MM.1S (cell line): ENCODE measurements at regions not wholly inside any gene's neighbourhood (a gene's known extent, or its start where the extent isn't known, plus 50 kb on each side); places are given as distances from the start of the nearest gene placed in this dataset.

Experiments
- DNase-seq: peaks from one replicate; pipeline ENCODE4 v3.0.0-alpha.2; 2015
- H2AFZ ChIP-seq: fragments of 300-600 bp; sonication (generic); 2 replicates; pipeline ENCODE4 v1.6.0; 2016; ENCODE audit warnings: antibody characterized with exemption, low read length
- H3F3A ChIP-seq: fragments of 300-600 bp; sonication (generic); 2 replicates; pipeline ENCODE4 v1.6.1; 2016; ENCODE audit warnings: mild to moderate bottlenecking, antibody characterized with exemption, low read length, moderate library complexity, mixed read lengths; ENCODE audit not compliant: insufficient read depth
- H3K27ac ChIP-seq: fragments of 300-600 bp; sonication (generic); 2 replicates; pipeline ENCODE4 v1.5.1; 2016; ENCODE audit warnings: mild to moderate bottlenecking, low read length
- H3K27me3 ChIP-seq: fragments of 300-600 bp; sonication (generic); replicated peaks from 2 replicates; pipeline ENCODE4 v1.6.0; 2016; ENCODE audit warnings: low read length; ENCODE audit not compliant: insufficient read depth
- H3K36me3 ChIP-seq: fragments of 300-600 bp; sonication (generic); replicated peaks from 2 replicates; pipeline ENCODE4 v1.6.1; 2016; ENCODE audit warnings: mild to moderate bottlenecking, low read length, mixed read lengths; ENCODE audit not compliant: insufficient read depth
- H3K4me1 ChIP-seq: fragments of 300-600 bp; sonication (generic); 2 replicates; pipeline ENCODE4 v1.6.1; 2016; ENCODE audit warnings: low read length, mixed read lengths
- H3K4me2 ChIP-seq: fragments of 300-600 bp; sonication (generic); 2 replicates; pipeline ENCODE4 v1.6.0; 2016; ENCODE audit warnings: low read depth, low read length
- H3K4me3 ChIP-seq: fragments of 300-600 bp; sonication (generic); 2 replicates; pipeline ENCODE4 v1.5.1; 2016; ENCODE audit warnings: low read length, mixed read lengths
- H3K79me2 ChIP-seq: fragments of 300-600 bp; sonication (generic); 2 replicates; pipeline ENCODE4 v1.6.1; 2016; ENCODE audit warnings: mixed run types, low read length, mixed read lengths
- H3K9ac ChIP-seq: fragments of 300-600 bp; sonication (generic); 2 replicates; pipeline ENCODE4 v1.6.1; 2016; ENCODE audit warnings: low read length, mixed read lengths
- H3K9me2 ChIP-seq: fragments of 300-600 bp; sonication (generic); replicated peaks from 2 replicates; pipeline ENCODE4 v1.6.1; 2016; ENCODE audit warnings: mild to moderate bottlenecking, low read length, mixed read lengths; ENCODE audit not compliant: insufficient read depth
- H3K9me3 ChIP-seq: fragments of 300-600 bp; sonication (generic); replicated peaks from 2 replicates; pipeline ENCODE4 v1.6.1; 2016; ENCODE audit warnings: mild to moderate bottlenecking, low read length, mixed read lengths; ENCODE audit not compliant: insufficient read depth
- H4K20me1 ChIP-seq: fragments of 300-600 bp; sonication (generic); 2 replicates; pipeline ENCODE4 v1.6.1; 2016; ENCODE audit warnings: mild to moderate bottlenecking, low read length, moderate library complexity, mixed read lengths; ENCODE audit not compliant: insufficient read depth
- CTCF ChIP-seq: fragments of 300-600 bp; sonication (generic); IDR thresholded peaks from 2 replicates; pipeline ENCODE4 v1.5.1; 2016; ENCODE audit warnings: antibody characterized with exemption, low read length, mixed read lengths
- EZH2 ChIP-seq: fragments of 300-600 bp; sonication (generic); optimal IDR thresholded peaks from 2 replicates; pipeline ENCODE3; 2017; ENCODE audit warnings: low read depth, mild to moderate bottlenecking, antibody characterized with exemption, low read length, mixed read lengths
- EZH2phosphoT487 ChIP-seq: fragments of 300-600 bp; sonication (generic); IDR thresholded peaks from 2 replicates; pipeline ENCODE4 v1.6.1; 2018; ENCODE audit warnings: antibody characterized with exemption, low read length

GRCh38 chr2:19235308-19235707 lies 123.1 kb downstream of the OSR1 start:
- Histone ChIP-seq H3K4me1 (no peaks in the 10 kb centered on the region), H3K27me3 (no peaks in the 10 kb centered on the region), H3K9me2 (no peaks in the 10 kb centered on the region), H3K9ac (no peak overlapping the region), H3K4me2 (no peak overlapping the region), H3K36me3 (no peaks in the 10 kb centered on the region), H3K4me3 (no peak overlapping the region), H4K20me1 (no peaks in the 10 kb centered on the region), H3K79me2 (no peaks in the 10 kb centered on the region), H3F3A (no peaks in the 10 kb centered on the region), H3K9me3 (no peaks in the 10 kb centered on the region), H3K27ac (no peak overlapping the region), H2AFZ (no peak overlapping the region)
- no peak for DNase-seq
- TF ChIP-seq EZH2 (no peak), CTCF (no peak), EZH2phosphoT487 (no peak)

GRCh38 chr2:19232312-19232711 lies 126.1 kb downstream of the OSR1 start:
- no peak for DNase-seq
- H3F3A ChIP-seq: no peaks in the 10 kb centered on the region
- no peaks in the 10 kb centered on the region for H3K36me3 ChIP-seq
- H3K4me3 ChIP-seq: no peak overlapping the region
- H3K27me3 ChIP-seq: no peaks in the 10 kb centered on the region
- H3K9me3 ChIP-seq: no peaks in the 10 kb centered on the region
- H3K4me1 ChIP-seq: no peaks in the 10 kb centered on the region
- H2AFZ ChIP-seq: no peak overlapping the region
- no peaks in the 10 kb centered on the region for H4K20me1 ChIP-seq
- no peak overlapping the region for H3K9ac ChIP-seq
- H3K4me2 ChIP-seq: no peak overlapping the region
- no peak for TF ChIP-seq EZH2phosphoT487
- no peaks in the 10 kb centered on the region for H3K9me2 ChIP-seq
- H3K27ac ChIP-seq: no peak overlapping the region
- no peaks in the 10 kb centered on the region for H3K79me2 ChIP-seq

GRCh38 chr2:19231625-19232024 lies 126.8 kb downstream of the OSR1 start:
- H3K27me3 ChIP-seq: no peaks in the 10 kb centered on the region
- no peaks in the 10 kb centered on the region for H3F3A ChIP-seq
- no peak for TF ChIP-seq EZH2
- no peak for TF ChIP-seq EZH2phosphoT487
- no peak for TF ChIP-seq CTCF

GRCh38 chr2:19230626-19231025 lies 127.8 kb downstream of the OSR1 start:
- H3K27me3 ChIP-seq: no peaks in the 10 kb centered on the region
- no peaks in the 10 kb centered on the region for H3K9me2 ChIP-seq
- H3K36me3 ChIP-seq: no peaks in the 10 kb centered on the region
- no peak overlapping the region for H3K27ac ChIP-seq
- H2AFZ ChIP-seq: no peak overlapping the region
- no peaks in the 10 kb centered on the region for H3F3A ChIP-seq
- no peak for DNase-seq
- H3K9me3 ChIP-seq: no peaks in the 10 kb centered on the region
- no peaks in the 10 kb centered on the region for H3K4me1 ChIP-seq
- TF ChIP-seq EZH2phosphoT487 (no peak), CTCF (no peak), EZH2 (no peak)
- no peak overlapping the region for H3K4me2 ChIP-seq
- no peak overlapping the region for H3K4me3 ChIP-seq
- H3K9ac ChIP-seq: no peak overlapping the region
- H4K20me1 ChIP-seq: no peaks in the 10 kb centered on the region
- H3K79me2 ChIP-seq: no peaks in the 10 kb centered on the region

More at GRCh38 chr2:19231625-19232024, 126.8 kb downstream of the OSR1 start:
- Histone ChIP-seq H3K36me3 (no peaks in the 10 kb centered on the region), H3K4me1 (no peaks in the 10 kb centered on the region), H3K4me2 (no peak overlapping the region), H4K20me1 (no peaks in the 10 kb centered on the region), H3K9me2 (no peaks in the 10 kb centered on the region), H2AFZ (no peak overlapping the region), H3K27ac (no peak overlapping the region), H3K79me2 (no peaks in the 10 kb centered on the region), H3K9ac (no peak overlapping the region), H3K4me3 (no peak overlapping the region), H3K9me3 (no peaks in the 10 kb centered on the region)
- DNase-seq: no peak
